Adipose tissue (tissue), 3 donors: ENCODE measurements at regions not wholly inside any gene's neighbourhood (a gene's known extent, or its start where the extent isn't known, plus 50 kb on each side); places are given as distances from the start of the nearest gene placed in this dataset.

ENCODE experiments used
- H3K27ac ChIP-seq: one replicate; pipeline ENCODE4 v1.5.1; 2013; ENCODE audit warnings: low read depth, low read length
- whole genome bisulfite sequencing, 3 donors: extraction: QIAGEN DNeasy Blood & Tissue Kit; methylation state at CpG; one replicate each; pipeline ENCODE4 v1.1.7; 2013; 5-methylcytosine and 5-hydroxymethylcytosine counted together
- donor health status: healthy with polysubstance abuse.
- donor health status: Bipolar disorder and iron deficiency.
- donor health status: healthy.

DNA sequence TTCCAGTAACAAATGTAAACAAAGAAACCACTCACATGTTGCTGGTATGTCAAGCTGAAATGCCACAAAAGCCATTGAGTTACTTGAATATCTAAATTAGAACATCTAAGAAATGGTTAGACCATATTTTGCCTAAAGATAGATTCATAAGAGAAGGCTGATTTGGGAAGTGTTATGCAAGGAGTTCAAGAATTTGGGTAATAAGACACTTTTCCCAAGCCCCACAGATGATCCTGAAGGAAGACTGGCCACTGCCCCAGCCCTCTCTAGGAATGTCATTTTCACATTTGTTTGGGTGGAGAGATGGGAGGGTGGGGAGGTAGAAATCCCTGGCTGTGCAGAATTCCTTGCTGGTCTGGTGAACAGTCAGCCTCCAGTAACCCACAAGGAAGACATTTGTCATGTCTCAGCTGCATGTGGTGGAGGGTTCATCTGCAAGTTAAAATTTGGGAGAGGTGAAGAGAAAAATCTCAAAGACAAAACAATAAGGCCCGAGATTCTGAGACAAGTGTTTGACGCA lies 427.2 kb upstream of the KLF6 start:
- H3K27ac ChIP-seq = no peak overlapping the region
- WGBS, 3 donors = 79 to 90% (median 83%) methylated on average over 2 of the region's 2 CpGs

DNA sequence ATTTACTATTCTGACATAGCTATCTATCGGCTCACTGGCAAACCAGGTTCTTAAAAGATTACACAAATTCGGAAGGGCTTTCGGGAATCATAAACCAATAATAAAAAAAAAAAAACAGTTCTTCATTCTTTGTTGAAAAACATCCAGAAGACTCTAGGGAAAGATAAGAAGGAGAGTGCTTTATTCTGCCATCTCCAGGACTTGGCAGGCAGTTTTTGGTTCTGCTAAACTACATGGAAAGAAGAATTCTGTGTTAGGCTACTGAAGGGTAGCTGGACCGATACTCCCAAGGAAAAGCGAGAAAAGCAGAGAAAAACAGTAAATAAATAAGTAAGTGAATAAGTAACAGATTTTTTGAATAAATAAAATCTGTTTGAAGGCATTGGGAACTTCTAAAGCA lies 423.5 kb upstream of the KLF6 start:
- H3K27ac ChIP-seq = no peak overlapping the region
- 62 to 64% (median 63%) methylated on average over 5 of the region's 5 CpGs for WGBS, 3 donors

GRCh38 chr10:4205113-4205512 lies 420.1 kb upstream of the KLF6 start:
- H3K27ac ChIP-seq = no peak overlapping the region
- WGBS, 3 donors = 27 to 93% (median 85%) methylated on average over 1 of the region's 1 CpG

- 60 to 82% (median 76%) methylated on average over 1 of the region's 1 CpG for WGBS, 3 donors
These were observed 417.9 kb upstream of the KLF6 start for GRCh38 chr10:4202938-4203337.

DNA sequence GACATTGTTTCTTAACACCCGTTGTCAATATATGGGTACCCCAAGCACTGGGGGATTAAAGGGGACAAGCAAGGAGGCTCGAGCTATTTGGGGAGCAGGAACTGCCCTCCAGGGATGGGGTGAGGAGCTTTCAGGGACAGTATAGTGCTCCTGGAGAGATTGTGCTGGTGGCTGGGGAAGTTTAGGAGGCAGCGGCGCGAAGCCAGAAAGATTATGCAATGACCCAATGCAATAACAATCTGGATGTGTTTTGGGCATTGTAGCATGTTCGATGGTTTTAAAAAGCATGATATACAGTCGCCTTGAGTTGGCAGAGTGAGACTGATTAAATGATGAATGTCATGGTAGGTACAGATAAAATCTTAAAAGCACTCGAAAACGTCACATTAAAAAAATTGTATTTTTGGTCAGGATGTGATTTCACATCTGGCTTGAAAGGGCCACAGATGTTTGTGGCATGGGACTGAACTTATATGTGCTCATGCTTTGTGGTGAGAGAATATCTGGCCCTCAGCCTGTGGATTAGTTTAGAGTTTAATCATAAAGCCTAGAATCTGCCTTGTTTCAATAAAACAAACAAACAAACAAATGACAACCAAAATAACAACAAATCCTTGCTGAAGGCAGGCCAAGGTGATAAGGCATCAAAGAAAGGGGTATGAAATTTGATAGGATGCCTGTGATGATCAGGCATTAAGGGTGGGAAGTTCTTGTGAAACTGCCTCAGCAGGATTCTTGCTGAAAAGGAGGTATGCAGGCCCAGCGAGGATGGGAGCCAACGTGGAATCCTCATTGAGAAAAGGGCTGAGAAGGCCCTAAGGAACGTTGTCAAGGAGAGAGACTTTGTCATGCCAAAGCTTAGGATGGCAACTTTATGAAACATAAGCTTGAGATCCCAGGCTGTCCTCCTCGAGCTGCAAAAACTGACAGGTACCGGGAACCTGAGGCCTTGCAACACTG lies 417.1 kb upstream of the KLF6 start:
- no peak overlapping the region for H3K27ac ChIP-seq
- 64 to 73% (median 64%) methylated on average over 14 of the region's 14 CpGs for WGBS, 3 donors

More at GRCh38 chr10:4202938-4203337, 417.9 kb upstream of the KLF6 start:
- no peak overlapping the region for H3K27ac ChIP-seq

DNA sequence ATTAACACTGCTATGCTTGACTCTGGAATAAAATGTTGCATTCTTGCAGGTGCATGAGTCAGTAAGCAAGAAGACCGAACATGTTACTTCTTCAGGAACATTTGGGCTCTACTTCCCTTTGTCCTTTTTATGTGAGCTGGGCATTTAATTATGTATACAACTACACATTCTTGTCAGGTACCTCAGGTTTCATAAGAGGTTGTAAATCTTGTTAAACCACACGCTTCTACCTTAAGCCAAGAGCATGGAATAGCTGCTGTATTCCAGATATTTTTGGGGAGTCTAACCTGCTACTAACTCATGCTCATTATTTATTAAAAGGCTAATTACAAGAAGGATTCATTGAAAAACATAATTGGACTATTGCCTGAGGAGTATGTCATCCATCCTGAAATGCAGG lies 414.2 kb upstream of the KLF6 start:
- no peak overlapping the region for H3K27ac ChIP-seq
- 76 to 96% (median 95%) methylated on average over 2 of the region's 2 CpGs for WGBS, 3 donors

- WGBS, 3 donors = 67 to 90% (median 89%) methylated on average over 5 of the region's 5 CpGs
- H3K27ac ChIP-seq = no peak overlapping the region
These were observed 413.2 kb upstream of the KLF6 start for GRCh38 chr10:4198216-4198615.

GRCh38 chr10:4197676-4198075 lies 412.7 kb upstream of the KLF6 start:
- H3K27ac ChIP-seq = no peak overlapping the region

GRCh38 chr10:4196771-4197390 lies 411.9 kb upstream of the KLF6 start:
- WGBS, 3 donors = 10 to 36% (median 23%) methylated on average over 2 of the region's 2 CpGs
- H3K27ac ChIP-seq = no peak overlapping the region

GRCh38 chr10:4196183-4196582 lies 411.2 kb upstream of the KLF6 start:
- no peak overlapping the region for H3K27ac ChIP-seq
- WGBS, 3 donors = 74 to 91% (median 90%) methylated on average over 3 of the region's 3 CpGs

DNA sequence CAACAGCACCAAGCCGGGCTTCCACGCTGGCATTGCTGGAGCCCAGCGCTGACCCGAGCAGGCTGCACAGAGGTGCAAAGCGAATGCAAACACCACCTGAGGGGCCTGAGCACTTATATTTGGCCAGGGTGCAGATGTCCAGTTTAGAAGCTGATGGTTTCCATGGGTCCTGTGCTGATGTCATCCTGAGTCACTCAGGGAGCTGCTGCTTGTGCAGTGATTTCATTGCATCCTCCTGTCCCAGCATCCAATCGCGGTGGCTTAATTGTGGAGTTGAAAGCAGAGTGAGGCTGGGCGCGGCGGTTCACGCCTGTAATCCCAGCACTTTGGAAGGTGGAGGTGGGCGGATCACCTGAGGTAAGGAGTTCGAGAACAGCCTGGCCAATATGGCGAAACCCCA lies 410.2 kb upstream of the KLF6 start:
- 94 to 98% (median 97%) methylated on average over 14 of the region's 14 CpGs for WGBS, 3 donors
- H3K27ac ChIP-seq = no peak overlapping the region

DNA sequence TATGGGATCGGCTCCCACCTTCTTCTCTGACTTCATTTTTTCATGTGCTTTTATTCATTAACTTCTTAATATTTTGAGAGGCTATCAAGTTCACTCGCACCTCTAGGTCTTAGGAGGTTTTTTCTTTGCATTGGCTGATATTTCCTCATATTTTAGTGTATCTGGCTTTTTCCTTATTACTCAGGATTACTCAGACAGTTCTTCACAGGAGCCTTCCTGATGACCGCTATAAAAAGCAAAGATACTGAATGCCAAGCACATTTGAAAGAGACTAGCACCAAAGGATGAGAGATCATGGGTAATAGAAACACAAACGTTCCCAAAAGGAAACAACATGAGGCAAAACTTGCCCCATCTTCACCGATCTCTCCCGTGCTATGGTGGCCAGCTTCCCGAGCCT lies 409.2 kb upstream of the KLF6 start:
- H3K27ac ChIP-seq = no peak overlapping the region
- WGBS, 3 donors = 82 to 96% (median 95%) methylated on average over 7 of the region's 7 CpGs

DNA sequence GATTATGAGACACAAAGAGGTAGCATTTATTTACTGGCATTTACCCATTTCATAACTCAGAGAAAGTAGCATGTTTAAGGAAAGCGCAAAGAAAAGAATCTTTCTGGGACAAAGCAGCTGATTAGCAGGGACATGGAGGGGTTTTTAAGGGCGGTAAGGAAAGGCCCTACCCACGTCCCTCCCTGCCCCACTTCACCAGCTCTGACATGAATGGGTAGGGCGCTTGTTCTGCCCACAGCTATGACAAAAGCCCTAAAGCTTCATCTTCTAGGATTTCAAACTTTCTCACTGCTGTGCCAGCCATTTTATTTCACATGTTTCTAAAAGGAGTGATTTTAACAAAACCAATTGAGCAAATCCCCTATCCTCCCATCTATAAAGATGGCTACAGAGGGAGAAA lies 406.9 kb upstream of the KLF6 start:
- WGBS, 3 donors = 86 to 97% (median 93%) methylated on average over 4 of the region's 4 CpGs

GRCh38 chr10:4191354-4191753 lies 406.3 kb upstream of the KLF6 start:
- WGBS, 3 donors = 81 to 92% (median 92%) methylated on average over 8 of the region's 8 CpGs
- no peak overlapping the region for H3K27ac ChIP-seq

More for the DNA sequence above, 406.9 kb upstream of the KLF6 start:
- no peak overlapping the region for H3K27ac ChIP-seq

DNA sequence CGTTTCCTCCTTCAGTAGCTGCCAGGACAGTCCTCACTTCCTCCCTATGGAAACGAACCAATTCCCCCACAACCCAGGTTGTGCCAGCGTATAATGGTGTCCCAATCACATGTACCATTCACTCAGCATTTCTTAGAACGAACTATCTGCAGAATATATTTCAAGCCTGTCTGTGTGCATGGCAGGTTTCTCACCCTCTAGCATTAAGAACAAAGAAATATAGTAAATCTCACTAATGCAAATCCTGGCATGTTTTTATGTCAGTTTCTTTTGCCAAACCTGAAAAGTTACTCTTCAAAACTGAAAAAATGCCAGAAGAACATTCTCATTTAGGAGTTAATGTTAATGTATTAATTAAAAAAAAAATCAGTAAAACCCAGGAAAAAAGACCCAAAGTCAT lies 405.9 kb upstream of the KLF6 start:
- no peak overlapping the region for H3K27ac ChIP-seq
- WGBS, 3 donors = 74 to 88% (median 75%) methylated on average over 4 of the region's 4 CpGs

GRCh38 chr10:4189281-4189680 lies 404.3 kb upstream of the KLF6 start:
- 83 to 91% (median 89%) methylated on average over 5 of the region's 5 CpGs for WGBS, 3 donors
- H3K27ac ChIP-seq = no peak overlapping the region

- WGBS, 3 donors = 87 to 92% (median 92%) methylated on average over 15 of the region's 15 CpGs
- H3K27ac ChIP-seq = no peak overlapping the region
These were observed 403.4 kb upstream of the KLF6 start for GRCh38 chr10:4188406-4188805.

DNA sequence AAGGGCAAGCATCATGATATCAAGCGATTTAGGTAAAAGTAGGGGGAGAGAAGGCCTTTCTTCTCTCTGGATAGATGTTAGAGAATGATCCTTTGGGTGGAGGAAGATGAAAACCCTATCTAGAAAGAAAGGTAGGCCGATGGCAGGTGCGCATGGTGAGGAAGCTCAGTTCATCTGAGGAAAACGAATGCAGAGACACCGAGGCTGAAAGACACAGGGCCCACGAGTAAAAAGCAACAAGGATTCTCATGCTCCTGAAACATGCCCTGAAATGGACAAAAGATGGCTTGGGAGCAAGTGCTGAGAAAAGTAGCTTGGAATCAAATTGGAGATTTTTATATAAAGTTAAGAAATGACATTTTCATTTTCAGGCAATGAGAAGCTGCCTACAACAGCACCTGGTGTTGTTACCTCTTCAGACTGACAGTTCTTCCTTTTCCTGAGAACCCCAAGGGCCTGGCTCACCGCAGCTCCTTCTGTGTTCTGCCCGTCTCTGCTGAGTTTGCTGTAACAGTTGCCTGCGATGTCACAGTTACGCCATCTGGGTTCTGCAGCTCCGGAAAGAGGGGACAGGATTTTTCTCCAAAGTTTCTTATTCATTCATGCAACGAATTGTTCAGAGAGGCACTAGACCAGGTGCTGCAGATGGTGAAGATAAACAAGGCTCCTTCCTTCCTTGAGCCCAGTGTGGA lies 402.0 kb upstream of the KLF6 start:
- 81 to 87% (median 82%) methylated on average over 12 of the region's 12 CpGs for WGBS, 3 donors
- no peak overlapping the region for H3K27ac ChIP-seq

DNA sequence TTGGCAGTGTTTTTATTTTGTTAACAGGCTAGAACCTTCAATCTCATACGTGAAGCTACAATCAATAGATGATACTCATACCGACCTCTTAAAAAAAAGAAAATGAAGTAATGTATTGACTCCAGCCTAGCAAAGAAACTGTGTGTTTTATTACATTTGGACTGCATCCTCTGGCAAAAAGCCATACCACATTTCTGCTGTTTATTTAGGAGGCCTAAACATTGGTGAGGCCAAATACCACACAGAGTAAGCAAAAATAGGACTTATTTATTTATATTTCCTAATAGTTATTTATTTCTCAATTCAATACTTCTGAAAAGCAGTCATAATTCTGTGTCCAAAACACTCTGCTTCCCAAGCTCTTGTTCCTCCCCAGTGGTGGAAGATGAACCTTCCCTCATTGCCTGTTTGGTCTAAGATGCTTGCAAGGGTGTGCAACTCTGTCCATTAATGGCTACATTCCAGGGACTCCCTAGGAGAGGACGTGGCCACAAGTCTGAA lies 398.8 kb upstream of the KLF6 start:
- H3K27ac ChIP-seq = no peak overlapping the region
- 44 to 71% (median 48%) methylated on average over 3 of the region's 3 CpGs for WGBS, 3 donors
